ENCODE measurements at regions not wholly inside any gene's neighbourhood (a gene's known extent, or its start where the extent isn't known, plus 50 kb on each side); places are given as distances from the start of the nearest gene placed in this dataset.

DNA sequence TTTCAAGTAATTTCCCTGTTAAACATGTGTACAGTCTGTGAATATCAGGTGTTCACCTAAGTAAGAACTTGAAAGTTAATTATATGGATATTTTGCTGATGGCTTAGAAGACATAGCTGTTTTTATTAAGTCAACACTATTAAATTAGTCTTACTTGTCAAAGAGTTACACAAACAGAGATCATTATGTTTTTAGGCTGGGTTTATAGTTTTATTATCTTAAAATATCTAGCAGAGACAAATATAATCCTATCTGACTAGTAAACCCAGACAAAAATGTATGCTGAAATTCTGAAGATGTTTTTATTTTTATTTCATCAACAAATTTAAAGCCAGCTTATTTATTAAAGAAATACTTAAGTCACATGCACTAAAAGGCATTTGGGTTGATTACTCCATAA, 51.2 kb upstream of the CCK start:
- ATAC-seq (no peak), DNase-seq (no peak)
- H3K9me3 Mint-ChIP-seq: peaks cover 4 to 5% of the 10 kb centered on the region in 2 donors
- H3K9me3 ChIP-seq (ENCODE audit: control insufficient read depth, insufficient read depth, low read length): no peaks in the 10 kb centered on the region
- no peaks in the 10 kb centered on the region for H3K27me3 ChIP-seq (ENCODE audit: control insufficient read depth, insufficient read depth, low read length)
- H3K4me1 ChIP-seq (ENCODE audit: control insufficient read depth, insufficient read depth, low read length): no peaks in the 10 kb centered on the region
- no peak overlapping the region for H3K27ac ChIP-seq (ENCODE audit: low read length)
- no peak overlapping the region for H3K27ac Mint-ChIP-seq
- no peaks in the 10 kb centered on the region for H3K4me1 Mint-ChIP-seq
- H3K36me3 Mint-ChIP-seq: peaks cover 18% of the 10 kb centered on the region
- no peak overlapping the region for H3K4me3 Mint-ChIP-seq
- TF ChIP-seq, protein P1, sequence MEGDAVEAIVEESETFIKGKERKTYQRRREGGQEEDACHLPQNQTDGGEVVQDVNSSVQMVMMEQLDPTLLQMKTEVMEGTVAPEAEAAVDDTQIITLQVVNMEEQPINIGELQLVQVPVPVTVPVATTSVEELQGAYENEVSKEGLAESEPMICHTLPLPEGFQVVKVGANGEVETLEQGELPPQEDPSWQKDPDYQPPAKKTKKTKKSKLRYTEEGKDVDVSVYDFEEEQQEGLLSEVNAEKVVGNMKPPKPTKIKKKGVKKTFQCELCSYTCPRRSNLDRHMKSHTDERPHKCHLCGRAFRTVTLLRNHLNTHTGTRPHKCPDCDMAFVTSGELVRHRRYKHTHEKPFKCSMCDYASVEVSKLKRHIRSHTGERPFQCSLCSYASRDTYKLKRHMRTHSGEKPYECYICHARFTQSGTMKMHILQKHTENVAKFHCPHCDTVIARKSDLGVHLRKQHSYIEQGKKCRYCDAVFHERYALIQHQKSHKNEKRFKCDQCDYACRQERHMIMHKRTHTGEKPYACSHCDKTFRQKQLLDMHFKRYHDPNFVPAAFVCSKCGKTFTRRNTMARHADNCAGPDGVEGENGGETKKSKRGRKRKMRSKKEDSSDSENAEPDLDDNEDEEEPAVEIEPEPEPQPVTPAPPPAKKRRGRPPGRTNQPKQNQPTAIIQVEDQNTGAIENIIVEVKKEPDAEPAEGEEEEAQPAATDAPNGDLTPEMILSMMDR (IDR thresholded peaks at IDR 0.05): no peak
- no peak overlapping the region for H3K4me3 ChIP-seq (ENCODE audit: low read length)
- H3K27me3 Mint-ChIP-seq (ENCODE audit: low read depth in 2 of 2): peaks cover 7 to 13% of the 10 kb centered on the region in 2 donors
- intact Hi-C loops (cut with micrococcal nuclease): no loop called here
- no peaks in the 10 kb centered on the region for H3K36me3 ChIP-seq (ENCODE audit: control insufficient read depth, insufficient read depth, low read length)
